DOHH2 (cell line): ENCODE measurements at regions not wholly inside any gene's neighbourhood (a gene's known extent, or its start where the extent isn't known, plus 50 kb on each side); places are given as distances from the start of the nearest gene placed in this dataset.

Experiments used
- H3F3A ChIP-seq: fragments of 200-600 bp; sonication (generic), shearing (Covaris generic); 2 replicates; pipeline ENCODE4 v1.6.0; 2016; ENCODE audit warnings: antibody characterized with exemption, mild to moderate bottlenecking; ENCODE audit not compliant: control insufficient read depth, insufficient read depth
- H3K27ac ChIP-seq: fragments of 200-600 bp; sonication (generic); 2 replicates; pipeline ENCODE4 v1.5.1; 2014; ENCODE audit warnings: low read depth, mild to moderate bottlenecking, low read length, moderate library complexity
- H3K27me3 ChIP-seq: fragments of 200-600 bp; sonication (generic); 2 replicates; pipeline ENCODE4 v1.6.1; 2014; ENCODE audit warnings: mild to moderate bottlenecking, low read length, mixed read lengths; ENCODE audit not compliant: control insufficient read depth
- H3K36me3 ChIP-seq: fragments of 200-600 bp; sonication (generic); 2 replicates; pipeline ENCODE4 v1.6.1; 2014; ENCODE audit warnings: mild to moderate bottlenecking, low read length, moderate library complexity, mixed read lengths; ENCODE audit not compliant: control insufficient read depth
- H3K4me1 ChIP-seq: fragments of 200-600 bp; sonication (generic); 2 replicates; pipeline ENCODE4 v1.6.1; 2014; ENCODE audit warnings: mild to moderate bottlenecking, low read length, mixed read lengths; ENCODE audit not compliant: control insufficient read depth
- H3K4me2 ChIP-seq: fragments of 200-600 bp; sonication (generic); 2 replicates; pipeline ENCODE4 v1.6.0; 2014; ENCODE audit warnings: mild to moderate bottlenecking, low read length, moderate library complexity
- H3K4me3 ChIP-seq: fragments of 200-600 bp; sonication (generic); 2 replicates; pipeline ENCODE4 v1.5.1; 2014; ENCODE audit warnings: mild to moderate bottlenecking, low read length, mixed read lengths
- H3K79me2 ChIP-seq: fragments of 200-600 bp; sonication (generic); 2 replicates; pipeline ENCODE4 v1.6.1; 2014; ENCODE audit warnings: mild to moderate bottlenecking, low read length, mixed read lengths; ENCODE audit not compliant: control insufficient read depth
- H3K9me2 ChIP-seq: fragments of 200-600 bp; sonication (generic); replicated peaks from 2 replicates; pipeline ENCODE4 v1.6.1; 2014; ENCODE audit warnings: mild to moderate bottlenecking, low read length, mixed read lengths; ENCODE audit not compliant: control insufficient read depth
- H3K9me3 ChIP-seq: fragments of 200-600 bp; sonication (generic); 2 replicates; pipeline ENCODE4 v1.6.1; 2014; ENCODE audit warnings: antibody characterized with exemption, low read length, mixed read lengths; ENCODE audit not compliant: control insufficient read depth, insufficient read depth
- H4K20me1 ChIP-seq: fragments of 200-600 bp; sonication (generic); 2 replicates; pipeline ENCODE4 v1.6.0; 2014; ENCODE audit warnings: low read depth, mild to moderate bottlenecking, antibody characterized with exemption, low read length, moderate library complexity; ENCODE audit not compliant: control insufficient read depth, insufficient read depth
- CTCF ChIP-seq: fragments of 200-600 bp; sonication (generic); IDR thresholded peaks from one replicate; pipeline ENCODE4 v1.5.1; 2014; ENCODE audit warnings: antibody characterized with exemption, mild to moderate bottlenecking, low read depth, low read length; ENCODE audit not compliant: poor library complexity, severe bottlenecking
- EZH2phosphoT487 ChIP-seq: fragments of 200-600 bp; sonication (generic); IDR thresholded peaks from 2 replicates; pipeline ENCODE4 v1.6.1; 2017; ENCODE audit warnings: borderline replicate concordance, mild to moderate bottlenecking, antibody characterized with exemption, low read length, moderate library complexity, mixed read lengths

GRCh38 chr2:16328521-16329190 is 337.0 kb downstream of the CYRIA start:
- no peaks in the 10 kb centered on the region for H3K9me3 ChIP-seq
- no peaks in the 10 kb centered on the region for H3K4me1 ChIP-seq
- TF ChIP-seq CTCF = no peak
- TF ChIP-seq EZH2phosphoT487 = no peak
- no peak overlapping the region for H3K4me2 ChIP-seq
- no peak overlapping the region for H3K27ac ChIP-seq
- H4K20me1 ChIP-seq = no peaks in the 10 kb centered on the region
- no peaks in the 10 kb centered on the region for H3F3A ChIP-seq
- H3K79me2 ChIP-seq = no peaks in the 10 kb centered on the region
- H3K36me3 ChIP-seq = no peaks in the 10 kb centered on the region
- H3K4me3 ChIP-seq = no peak overlapping the region
- H3K9me2 ChIP-seq = no peaks in the 10 kb centered on the region
- H3K27me3 ChIP-seq = no peaks in the 10 kb centered on the region

- H3K9me2 ChIP-seq = no peaks in the 10 kb centered on the region
- H3F3A ChIP-seq = no peaks in the 10 kb centered on the region
- no peaks in the 10 kb centered on the region for H3K9me3 ChIP-seq
- no peaks in the 10 kb centered on the region for H3K79me2 ChIP-seq
- no peaks in the 10 kb centered on the region for H4K20me1 ChIP-seq
- TF ChIP-seq EZH2phosphoT487 = no peak
- no peak for TF ChIP-seq CTCF
- no peak overlapping the region for H3K4me3 ChIP-seq
- no peaks in the 10 kb centered on the region for H3K36me3 ChIP-seq
- H3K4me2 ChIP-seq = no peak overlapping the region
- H3K4me1 ChIP-seq = no peaks in the 10 kb centered on the region
- H3K27me3 ChIP-seq = no peaks in the 10 kb centered on the region
- no peak overlapping the region for H3K27ac ChIP-seq
These were observed 338.3 kb downstream of the CYRIA start for GRCh38 chr2:16327326-16327725.

GRCh38 chr2:16326711-16327300 is 338.8 kb downstream of the CYRIA start:
- H3K4me1 ChIP-seq = no peaks in the 10 kb centered on the region
- H3K79me2 ChIP-seq = no peaks in the 10 kb centered on the region
- no peak overlapping the region for H3K4me3 ChIP-seq
- no peak overlapping the region for H3K4me2 ChIP-seq
- no peaks in the 10 kb centered on the region for H3K27me3 ChIP-seq
- H4K20me1 ChIP-seq = no peaks in the 10 kb centered on the region
- no peaks in the 10 kb centered on the region for H3K9me2 ChIP-seq
- no peak overlapping the region for H3K27ac ChIP-seq
- no peaks in the 10 kb centered on the region for H3F3A ChIP-seq
- no peaks in the 10 kb centered on the region for H3K9me3 ChIP-seq
- H3K36me3 ChIP-seq = no peaks in the 10 kb centered on the region
- TF ChIP-seq CTCF (no peak), EZH2phosphoT487 (no peak)
